ENCODE measurements at regions not wholly inside any gene's neighbourhood (a gene's known extent, or its start where the extent isn't known, plus 50 kb on each side); places are given as distances from the start of the nearest gene placed in this dataset.

GRCh38 chr1:163725551-163725950 lies 403.8 kb downstream of the NUF2 start:
- Mint-ChIP-seq H3K4me3 (no peak overlapping the region), H3K27ac (no peak overlapping the region)
- no peak for ATAC-seq

GRCh38 chr1:163730411-163730821 lies 408.7 kb downstream of the NUF2 start:
- peaks cover 11% of the 10 kb centered on the region for H3K9me3 Mint-ChIP-seq
- H3K36me3 Mint-ChIP-seq, result peaks cover 5% of the 10 kb centered on the region
- H3K27me3 Mint-ChIP-seq, result no peaks in the 10 kb centered on the region
- H3K4me1 Mint-ChIP-seq (ENCODE audit: low read depth in 2 of 2), result no peaks in the 10 kb centered on the region
- no peak for ATAC-seq
- no peak for DNase-seq (ENCODE audit: low spot score)
- no peak overlapping the region for H3K27ac Mint-ChIP-seq
- H3K4me3 Mint-ChIP-seq, result no peak overlapping the region

More at GRCh38 chr1:163725551-163725950, 403.8 kb downstream of the NUF2 start:
- no peak for DNase-seq (ENCODE audit: low spot score)
- peaks cover 18% of the 10 kb centered on the region for H3K9me3 Mint-ChIP-seq
- H3K27me3 Mint-ChIP-seq, result no peaks in the 10 kb centered on the region
- peaks cover 5% of the 10 kb centered on the region for H3K36me3 Mint-ChIP-seq
- no peaks in the 10 kb centered on the region for H3K4me1 Mint-ChIP-seq (ENCODE audit: low read depth in 2 of 2)

DNA sequence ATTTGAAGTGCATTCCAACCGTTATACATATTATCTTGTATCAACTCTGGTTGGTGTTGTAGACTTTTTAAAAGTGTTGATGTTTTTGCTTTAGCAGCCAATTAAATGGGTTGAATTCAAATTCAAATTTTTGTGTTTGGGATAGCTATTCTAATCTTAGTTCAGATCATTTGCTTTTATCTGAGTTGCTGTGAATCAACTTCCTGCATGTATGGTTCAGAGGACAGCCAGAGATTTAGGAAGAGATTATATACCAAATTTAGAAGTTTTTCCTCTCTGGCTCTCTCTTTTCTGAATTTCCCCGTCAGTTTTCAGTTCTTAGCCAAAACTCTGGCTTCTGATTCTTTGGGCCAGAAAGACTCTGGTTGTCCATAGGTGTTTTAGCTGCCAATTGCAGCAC lies 415.5 kb downstream of the NUF2 start:
- no peaks in the 10 kb centered on the region for H3K4me1 Mint-ChIP-seq (ENCODE audit: low read depth in 2 of 2)

GRCh38 chr1:163744301-163744887 lies 422.6 kb downstream of the NUF2 start:
- no peak overlapping the region for H3K4me3 Mint-ChIP-seq
- H3K36me3 Mint-ChIP-seq, result peaks cover 10% of the 10 kb centered on the region
- ATAC-seq (no peak), DNase-seq (ENCODE audit: low spot score) (no peak)
- H3K27ac Mint-ChIP-seq, result no peak overlapping the region
- H3K9me3 Mint-ChIP-seq, result peaks cover 14% of the 10 kb centered on the region
- H3K27me3 Mint-ChIP-seq, result no peaks in the 10 kb centered on the region
- H3K4me1 Mint-ChIP-seq (ENCODE audit: low read depth in 2 of 2), result no peaks in the 10 kb centered on the region

More for the DNA sequence above, 415.5 kb downstream of the NUF2 start:
- Mint-ChIP-seq H3K4me3 (no peak overlapping the region), H3K9me3 (peaks cover 7% of the 10 kb centered on the region), H3K36me3 (no peaks in the 10 kb centered on the region), H3K27me3 (no peaks in the 10 kb centered on the region), H3K27ac (no peak overlapping the region)
- DNase-seq (ENCODE audit: low spot score) (no peak), ATAC-seq (no peak)

DNA sequence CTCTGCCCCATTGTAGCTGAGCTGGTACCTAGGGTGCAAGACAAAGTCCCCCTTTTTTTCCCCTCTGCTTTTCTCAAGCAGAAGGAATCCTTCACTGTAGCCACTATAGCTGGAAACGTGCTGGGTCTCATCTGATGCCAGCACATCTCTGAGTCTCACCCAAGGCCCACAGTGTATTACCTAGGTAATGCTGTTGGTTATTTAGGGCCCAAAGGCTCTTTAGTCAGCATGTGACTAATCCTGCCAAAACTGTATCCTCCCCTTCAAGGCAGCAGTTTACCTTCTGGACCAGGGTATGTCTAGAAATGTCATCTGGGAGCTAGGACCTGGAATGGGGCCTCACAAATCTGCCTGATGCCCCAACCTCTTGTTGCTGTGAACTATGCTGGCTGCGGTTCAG lies 423.4 kb downstream of the NUF2 start:
- H3K4me3 Mint-ChIP-seq, result no peak overlapping the region
- H3K4me1 Mint-ChIP-seq (ENCODE audit: low read depth in 2 of 2), result no peaks in the 10 kb centered on the region
- no peaks in the 10 kb centered on the region for H3K27me3 Mint-ChIP-seq
- ATAC-seq (no peak), DNase-seq (ENCODE audit: low spot score) (no peak)
- H3K27ac Mint-ChIP-seq, result no peak overlapping the region
- H3K9me3 Mint-ChIP-seq, result peaks cover 17% of the 10 kb centered on the region
- H3K36me3 Mint-ChIP-seq, result peaks cover 10% of the 10 kb centered on the region

DNA sequence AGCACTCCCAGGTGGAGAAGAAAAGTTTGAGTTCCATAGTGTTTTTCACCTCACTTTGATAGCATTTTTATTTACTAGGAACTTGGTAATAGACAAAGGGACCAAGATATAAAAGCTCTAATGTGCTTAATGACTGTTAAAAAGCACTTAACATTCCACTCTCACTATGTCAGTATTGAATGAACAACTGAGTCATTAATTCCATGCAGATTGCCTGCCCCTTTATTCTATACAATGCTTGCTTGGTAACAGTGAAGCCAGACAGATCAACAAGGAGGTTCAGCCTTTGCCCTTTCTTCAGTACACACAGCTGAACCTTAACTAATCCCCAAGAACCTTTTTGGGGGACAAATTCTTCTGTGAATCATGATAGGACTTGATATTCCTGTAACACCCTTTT lies 425.5 kb downstream of the NUF2 start:
- ATAC-seq, result no peak
- no peaks in the 10 kb centered on the region for H3K27me3 Mint-ChIP-seq
- DNase-seq (ENCODE audit: low spot score), result no peak
- H3K27ac Mint-ChIP-seq, result no peak overlapping the region
- H3K9me3 Mint-ChIP-seq, result peaks cover 15% of the 10 kb centered on the region
- H3K4me3 Mint-ChIP-seq, result no peak overlapping the region
- peaks cover 10% of the 10 kb centered on the region for H3K36me3 Mint-ChIP-seq
- no peaks in the 10 kb centered on the region for H3K4me1 Mint-ChIP-seq (ENCODE audit: low read depth in 2 of 2)

GRCh38 chr1:163747855-163748254 lies 426.1 kb downstream of the NUF2 start:
- no peak overlapping the region for H3K27ac Mint-ChIP-seq
- H3K9me3 Mint-ChIP-seq, result peaks cover 12% of the 10 kb centered on the region
- ATAC-seq (no peak), DNase-seq (ENCODE audit: low spot score) (no peak)
- no peak overlapping the region for H3K4me3 Mint-ChIP-seq
- H3K27me3 Mint-ChIP-seq, result no peaks in the 10 kb centered on the region
- H3K36me3 Mint-ChIP-seq, result peaks cover 10% of the 10 kb centered on the region
- no peaks in the 10 kb centered on the region for H3K4me1 Mint-ChIP-seq (ENCODE audit: low read depth in 2 of 2)

GRCh38 chr1:163758977-163759670 lies 437.4 kb downstream of the NUF2 start:
- Mint-ChIP-seq H3K4me1 (ENCODE audit: low read depth in 2 of 2) (no peaks in the 10 kb centered on the region), H3K4me3 (no peak overlapping the region), H3K27ac (no peak overlapping the region), H3K9me3 (peaks cover 21% of the 10 kb centered on the region), H3K27me3 (no peaks in the 10 kb centered on the region), H3K36me3 (peaks cover 6% of the 10 kb centered on the region)
- no peak for ATAC-seq
- DNase-seq (ENCODE audit: low spot score), result no peak

GRCh38 chr1:163761898-163762297 lies 440.1 kb downstream of the NUF2 start:
- H3K9me3 Mint-ChIP-seq, result peaks cover 28% of the 10 kb centered on the region
- no peak for ATAC-seq
- no peak overlapping the region for H3K27ac Mint-ChIP-seq
- H3K4me1 Mint-ChIP-seq (ENCODE audit: low read depth in 2 of 2), result no peaks in the 10 kb centered on the region
- no peak overlapping the region for H3K4me3 Mint-ChIP-seq
- no peak for DNase-seq (ENCODE audit: low spot score)
- H3K27me3 Mint-ChIP-seq, result no peaks in the 10 kb centered on the region
- H3K36me3 Mint-ChIP-seq, result peaks cover 6% of the 10 kb centered on the region

DNA sequence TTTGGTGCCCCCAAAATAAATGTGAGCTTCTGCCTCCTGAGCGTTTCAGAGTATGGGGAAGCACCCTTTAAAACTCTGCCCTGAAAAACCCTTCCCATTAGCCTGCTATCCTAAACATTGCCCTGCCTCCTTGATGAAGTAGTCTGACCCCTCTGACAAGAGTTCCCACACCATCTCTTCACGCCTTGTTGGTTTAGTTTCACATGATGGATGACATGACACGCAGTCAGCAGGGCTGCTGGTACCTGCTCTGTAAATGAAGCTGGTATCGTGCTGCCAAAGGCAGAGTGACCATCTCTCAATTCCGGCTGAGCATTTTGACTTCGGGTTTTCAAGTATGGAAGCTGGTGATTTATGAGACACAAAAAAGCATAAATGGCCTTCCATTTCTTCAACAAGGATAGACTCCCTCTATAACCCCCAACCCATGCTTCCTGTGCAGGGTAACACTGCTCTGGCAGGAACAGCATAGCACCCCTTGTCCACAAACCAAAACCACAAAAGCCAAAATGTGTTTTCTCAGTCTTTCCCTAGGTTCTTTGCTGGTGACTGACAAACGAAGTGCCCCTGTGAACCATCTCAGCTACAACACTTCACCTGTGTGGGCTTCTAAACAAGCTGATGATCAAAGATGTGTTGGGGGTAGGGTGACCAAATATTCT lies 444.6 kb downstream of the NUF2 start:
- Mint-ChIP-seq H3K27me3 (no peaks in the 10 kb centered on the region), H3K4me1 (ENCODE audit: low read depth in 2 of 2) (no peaks in the 10 kb centered on the region), H3K9me3 (peaks cover 13% of the 10 kb centered on the region), H3K4me3 (no peak overlapping the region), H3K27ac (no peak overlapping the region), H3K36me3 (no peaks in the 10 kb centered on the region)
- no peak for DNase-seq (ENCODE audit: low spot score)
- no peak for ATAC-seq

- H3K27me3 Mint-ChIP-seq, result no peaks in the 10 kb centered on the region
- H3K4me3 Mint-ChIP-seq, result no peak overlapping the region
- H3K4me1 Mint-ChIP-seq (ENCODE audit: low read depth in 2 of 2), result no peaks in the 10 kb centered on the region
- DNase-seq (ENCODE audit: low spot score) (no peak), ATAC-seq (no peak)
- H3K9me3 Mint-ChIP-seq, result peaks cover 18% of the 10 kb centered on the region
- H3K36me3 Mint-ChIP-seq, result no peaks in the 10 kb centered on the region
- no peak overlapping the region for H3K27ac Mint-ChIP-seq
Measured at GRCh38 chr1:163768576-163768975, 446.8 kb downstream of the NUF2 start.

DNA sequence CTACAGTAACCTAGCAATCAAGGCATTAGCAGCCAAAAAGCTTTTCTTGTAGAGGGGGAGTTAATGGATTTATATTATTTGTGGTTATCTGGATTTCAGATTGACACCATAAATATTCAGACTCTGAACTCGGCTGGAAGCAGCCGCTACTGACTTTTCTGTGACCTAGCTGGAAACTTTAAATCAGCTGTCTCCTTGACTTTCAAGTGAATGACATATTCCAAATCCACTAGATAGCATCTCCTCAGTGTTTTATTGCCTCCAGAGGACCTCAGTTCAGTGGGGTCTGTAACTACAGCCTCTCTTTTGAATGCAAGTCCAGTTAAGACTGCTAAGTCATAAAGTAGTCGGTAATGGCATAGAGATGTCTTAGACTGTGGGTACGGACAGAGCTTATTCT lies 448.5 kb downstream of the NUF2 start:
- H3K36me3 Mint-ChIP-seq, result no peaks in the 10 kb centered on the region

DNA sequence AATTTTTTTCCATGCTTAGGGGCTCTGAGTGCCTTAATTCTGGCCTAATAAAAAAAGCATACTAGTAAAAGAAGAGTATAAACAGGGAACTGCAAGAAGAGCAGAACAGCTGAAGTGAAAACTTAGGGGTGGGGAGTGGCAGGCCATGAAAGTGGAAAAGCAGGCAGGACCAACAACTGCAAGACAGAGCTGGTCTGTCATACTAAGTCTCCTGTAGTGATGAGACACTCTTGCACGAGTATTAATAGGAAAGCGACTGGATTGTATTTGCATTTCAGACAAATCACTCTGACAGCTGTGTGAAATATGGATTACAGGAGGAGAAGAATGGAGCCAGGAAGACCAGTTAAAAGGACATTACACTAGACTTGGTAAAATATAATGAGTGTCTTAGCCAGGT lies 449.9 kb downstream of the NUF2 start:
- ATAC-seq (no peak), DNase-seq (ENCODE audit: low spot score) (no peak)
- no peak overlapping the region for H3K4me3 Mint-ChIP-seq
- no peaks in the 10 kb centered on the region for H3K4me1 Mint-ChIP-seq (ENCODE audit: low read depth in 2 of 2)
- H3K36me3 Mint-ChIP-seq, result no peaks in the 10 kb centered on the region
- peaks cover 16% of the 10 kb centered on the region for H3K9me3 Mint-ChIP-seq
- H3K27ac Mint-ChIP-seq, result no peak overlapping the region
- no peaks in the 10 kb centered on the region for H3K27me3 Mint-ChIP-seq

More for the DNA sequence above, 448.5 kb downstream of the NUF2 start:
- H3K4me1 Mint-ChIP-seq (ENCODE audit: low read depth in 2 of 2), result no peaks in the 10 kb centered on the region
- DNase-seq (ENCODE audit: low spot score) (no peak), ATAC-seq (no peak)
- H3K9me3 Mint-ChIP-seq, result peaks cover 17% of the 10 kb centered on the region
- H3K4me3 Mint-ChIP-seq, result no peak overlapping the region
- no peak overlapping the region for H3K27ac Mint-ChIP-seq
- H3K27me3 Mint-ChIP-seq, result no peaks in the 10 kb centered on the region

GRCh38 chr1:163772246-163772645 lies 450.5 kb downstream of the NUF2 start:
- ATAC-seq (no peak), DNase-seq (ENCODE audit: low spot score) (no peak)
- Mint-ChIP-seq H3K36me3 (no peaks in the 10 kb centered on the region), H3K27me3 (no peaks in the 10 kb centered on the region), H3K9me3 (peaks cover 16% of the 10 kb centered on the region), H3K4me3 (no peak overlapping the region), H3K27ac (no peak overlapping the region), H3K4me1 (ENCODE audit: low read depth in 2 of 2) (no peaks in the 10 kb centered on the region)

Measured in natural killer cell treated with Interleukin-12 subunit alpha and Interleukin-12 subunit beta and Interleukin-15 and Interleukin-18, amount 100 ng/mL, for 72 hours (primary cell).